IPS DF 6.9 (cell line): ENCODE measurements at regions not wholly inside any gene's neighbourhood (a gene's known extent, or its start where the extent isn't known, plus 50 kb on each side); places are given as distances from the start of the nearest gene placed in this dataset.
"Not testable (repeated sequence)": the region's sequence is repeated elsewhere in the genome, so short reads cannot be mapped to it uniquely, and the experiment has no call there.

Experiments
- DNase-seq: peaks from one replicate; pipeline ENCODE4 v3.0.0-alpha.2; 2013; ENCODE audit warnings: low read depth, low spot score
- H3K27ac ChIP-seq: one replicate; pipeline ENCODE4 v1.5.1; 2013; ENCODE audit warnings: low read length, control low read depth
- H3K27me3 ChIP-seq: 2 replicates; pipeline ENCODE4 v1.6.1; 2013; ENCODE audit warnings: mild to moderate bottlenecking, low read length; ENCODE audit not compliant: control insufficient read depth, insufficient read depth
- H3K36me3 ChIP-seq: 2 replicates; pipeline ENCODE4 v1.6.1; 2013; ENCODE audit warnings: low read length; ENCODE audit not compliant: control insufficient read depth, insufficient read depth
- H3K4me1 ChIP-seq: 2 replicates; pipeline ENCODE4 v1.6.1; 2013; ENCODE audit warnings: low read length; ENCODE audit not compliant: control insufficient read depth, insufficient read depth
- H3K4me3 ChIP-seq: 2 replicates; pipeline ENCODE4 v1.5.1; 2013; ENCODE audit warnings: mild to moderate bottlenecking, low read length
- H3K9me3 ChIP-seq: 2 replicates; pipeline ENCODE4 v1.6.1; 2013; ENCODE audit warnings: low read length, inconsistent platforms; ENCODE audit not compliant: control insufficient read depth, insufficient read depth
- WGBS: extraction: QIAGEN DNeasy Blood & Tissue Kit; methylation state at CpG from one replicate; pipeline ENCODE4 v1.1.7; 2013; ENCODE audit warnings: mixed read lengths, missing lambda C conversion rate; ENCODE audit not compliant: insufficient read length, insufficient coverage; 5-methylcytosine and 5-hydroxymethylcytosine counted together

DNA sequence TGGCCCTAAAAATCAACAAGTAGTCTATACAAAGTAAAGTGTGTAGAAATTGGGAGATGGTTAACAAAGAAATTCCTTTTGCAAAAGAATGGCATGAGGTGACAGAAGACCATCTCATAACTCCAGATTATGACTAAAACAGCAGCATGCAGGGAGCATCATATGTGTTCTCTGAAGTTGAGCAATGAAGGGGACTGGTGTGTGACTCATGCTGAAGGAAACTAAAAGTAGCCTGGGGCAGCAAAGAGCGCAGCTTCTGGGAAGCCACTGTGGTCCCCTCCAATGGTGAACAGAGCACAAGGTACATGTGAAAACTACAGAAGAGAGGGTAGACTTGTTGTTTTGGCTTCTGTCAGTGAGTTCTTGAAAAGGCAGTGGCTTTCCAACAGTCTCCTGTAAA is 133.4 kb downstream of the MACC1 start:
- no CpG with 5 or more reads among the region's 1 CpG for WGBS
- no peak for DNase-seq

DNA sequence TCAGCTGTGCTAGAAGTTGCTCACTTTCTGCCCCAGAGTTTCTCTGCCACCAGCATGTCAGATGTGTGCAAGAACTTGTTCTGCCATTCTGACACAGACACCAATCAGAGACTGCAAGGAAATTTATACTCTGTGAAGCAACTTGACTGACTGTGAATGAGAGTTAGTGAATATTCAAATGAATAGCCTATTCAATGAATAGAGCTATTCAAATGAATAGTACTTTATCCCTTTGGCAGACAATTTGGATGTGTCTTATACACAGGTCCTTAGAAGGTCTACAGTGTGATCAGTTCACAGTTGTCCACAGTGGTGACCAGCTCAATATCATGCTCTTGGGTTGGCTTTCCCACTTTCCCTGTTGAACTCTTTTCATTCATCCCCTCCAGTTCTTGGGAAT is 138.1 kb downstream of the MACC1 start:
- Histone ChIP-seq H3K4me1 (peaks cover 6% of the 10 kb centered on the region; the same call in 1 of the 2 replicates), H3K4me3 (no peak overlapping the region), H3K27ac (no peak overlapping the region), H3K36me3 (no peaks in the 10 kb centered on the region; the same call in 1 of the 2 replicates), H3K27me3 (no peaks in the 10 kb centered on the region), H3K9me3 (no peaks in the 10 kb centered on the region)
- no peak for DNase-seq

More for the DNA sequence above, 133.4 kb downstream of the MACC1 start:
- H3K4me3 ChIP-seq: no peak overlapping the region
- H3K36me3 ChIP-seq: no peaks in the 10 kb centered on the region; the same call in 1 of the 2 replicates
- H3K9me3 ChIP-seq: no peaks in the 10 kb centered on the region
- no peak overlapping the region for H3K27ac ChIP-seq
- peaks cover 3% of the 10 kb centered on the region; the same call in 1 of the 2 replicates for H3K4me1 ChIP-seq
- no peaks in the 10 kb centered on the region for H3K27me3 ChIP-seq

DNA sequence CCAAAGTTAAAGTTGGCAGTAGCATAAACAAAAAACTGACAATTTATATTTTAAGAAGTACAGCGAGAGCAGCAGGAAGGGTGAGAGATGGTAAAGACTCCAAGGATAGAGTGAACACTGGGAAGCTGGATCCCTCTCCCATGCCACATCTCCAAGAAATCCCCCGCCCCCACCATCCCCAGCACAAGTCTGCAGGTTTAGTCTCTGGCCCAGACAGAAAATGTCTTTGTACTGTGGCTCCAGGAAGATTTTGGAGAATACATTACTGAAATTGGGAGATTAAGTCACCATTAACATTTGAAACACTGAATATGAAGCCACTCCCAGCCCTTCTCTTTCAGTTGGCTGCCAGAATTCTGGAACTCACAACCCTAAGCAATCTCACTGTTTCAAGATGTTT is 140.3 kb downstream of the MACC1 start:
- no CpG with 5 or more reads among the region's 2 CpGs for WGBS
- Histone ChIP-seq H3K36me3 (no peaks in the 10 kb centered on the region; the same call in 1 of the 2 replicates), H3K27ac (no peak overlapping the region), H3K4me1 (peaks cover 5% of the 10 kb centered on the region; the same call in 1 of the 2 replicates), H3K9me3 (no peaks in the 10 kb centered on the region), H3K27me3 (no peaks in the 10 kb centered on the region), H3K4me3 (no peak overlapping the region)
- DNase-seq: no peak

DNA sequence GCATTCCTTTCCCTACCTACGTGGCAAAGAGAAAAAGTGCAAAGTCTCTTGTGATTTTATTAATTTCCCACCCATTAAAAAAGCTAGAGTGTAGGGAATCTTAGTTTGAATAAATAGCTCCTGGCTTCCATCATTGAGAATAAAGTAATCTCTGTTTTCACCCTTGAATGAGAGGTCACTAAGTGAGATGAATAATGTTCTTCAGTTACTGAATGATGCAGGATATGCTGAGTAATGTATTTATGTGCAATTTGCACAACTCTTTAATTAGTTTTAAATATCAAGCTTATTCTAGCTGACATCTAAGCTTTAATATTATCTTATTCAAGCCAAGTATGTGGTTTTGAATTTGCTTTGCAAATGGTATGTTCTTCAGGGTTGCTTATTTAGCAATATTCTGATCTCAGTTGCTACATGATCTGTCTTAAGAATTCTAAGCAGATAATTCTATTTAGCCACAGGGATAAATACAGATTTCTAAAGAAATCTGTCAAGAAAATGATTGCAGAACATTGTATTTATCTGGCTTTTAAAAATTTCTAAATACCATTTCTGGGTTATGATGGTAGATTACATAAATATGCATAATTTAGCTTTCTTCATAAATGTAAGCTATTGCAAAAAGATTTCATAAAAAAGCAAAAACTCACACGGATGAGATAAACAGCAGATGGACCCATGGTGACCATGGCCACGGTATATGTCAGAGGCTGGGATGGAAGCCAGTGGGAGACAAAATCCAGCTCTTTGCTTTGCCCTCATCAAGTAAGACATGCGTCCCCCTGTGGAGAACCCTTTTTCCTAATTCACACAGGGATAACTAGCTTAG is 141.0 kb downstream of the MACC1 start:
- Histone ChIP-seq H3K9me3 (no peaks in the 10 kb centered on the region), H3K4me1 (peaks cover 5% of the 10 kb centered on the region; the same call in 1 of the 2 replicates), H3K27ac (no peak overlapping the region), H3K36me3 (no peaks in the 10 kb centered on the region; the same call in 1 of the 2 replicates), H3K27me3 (no peaks in the 10 kb centered on the region), H3K4me3 (no peak overlapping the region)
- WGBS: no CpG with 5 or more reads among the region's 4 CpGs
- DNase-seq: no peak

DNA sequence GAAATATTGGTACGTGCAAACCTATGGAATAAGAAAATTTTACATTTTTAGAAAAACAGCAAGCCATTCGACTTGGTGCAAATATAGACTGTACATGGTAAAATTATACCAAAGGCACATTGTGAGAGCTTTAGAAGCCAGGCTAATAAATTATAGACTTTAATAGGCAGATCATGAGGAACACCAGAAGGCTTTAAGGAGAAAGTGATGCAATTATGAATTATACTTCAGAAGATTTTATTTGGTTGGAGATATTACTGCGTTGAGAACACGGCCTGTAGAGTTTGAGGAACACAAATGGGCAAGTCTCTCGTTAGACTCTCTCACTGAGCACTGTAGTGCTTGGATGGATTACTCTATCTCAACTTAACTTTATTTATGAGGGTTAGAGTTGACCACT is 141.7 kb downstream of the MACC1 start:
- Histone ChIP-seq H3K27ac (no peak overlapping the region), H3K4me3 (no peak overlapping the region), H3K4me1 (peaks cover 5% of the 10 kb centered on the region; the same call in 1 of the 2 replicates), H3K9me3 (no peaks in the 10 kb centered on the region), H3K36me3 (no peaks in the 10 kb centered on the region), H3K27me3 (no peaks in the 10 kb centered on the region)
- no peak for DNase-seq
- WGBS: no CpG with 5 or more reads among the region's 5 CpGs

DNA sequence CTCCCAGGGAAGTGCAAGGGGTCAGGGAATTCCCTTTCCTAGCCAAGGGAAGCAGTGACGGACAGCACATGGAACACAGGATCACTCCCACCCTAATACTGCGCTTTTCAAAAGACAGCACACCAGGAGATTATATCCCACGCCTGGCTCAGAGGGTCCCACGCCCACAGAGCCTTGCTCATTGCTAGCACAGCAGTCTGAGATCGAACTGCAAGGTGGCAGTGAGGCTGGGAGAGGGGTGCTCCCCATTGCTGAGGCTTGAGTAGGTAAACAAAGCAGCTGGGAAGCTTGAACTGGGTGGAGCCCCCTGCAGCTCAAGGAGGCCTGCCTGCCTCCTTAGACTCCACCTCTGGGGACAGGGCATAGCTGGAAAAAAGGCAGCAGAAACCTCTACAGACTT is 149.2 kb downstream of the MACC1 start:
- not testable (repeated sequence) for H3K36me3 ChIP-seq
- WGBS: no CpG with 5 or more reads among the region's 5 CpGs

DNA sequence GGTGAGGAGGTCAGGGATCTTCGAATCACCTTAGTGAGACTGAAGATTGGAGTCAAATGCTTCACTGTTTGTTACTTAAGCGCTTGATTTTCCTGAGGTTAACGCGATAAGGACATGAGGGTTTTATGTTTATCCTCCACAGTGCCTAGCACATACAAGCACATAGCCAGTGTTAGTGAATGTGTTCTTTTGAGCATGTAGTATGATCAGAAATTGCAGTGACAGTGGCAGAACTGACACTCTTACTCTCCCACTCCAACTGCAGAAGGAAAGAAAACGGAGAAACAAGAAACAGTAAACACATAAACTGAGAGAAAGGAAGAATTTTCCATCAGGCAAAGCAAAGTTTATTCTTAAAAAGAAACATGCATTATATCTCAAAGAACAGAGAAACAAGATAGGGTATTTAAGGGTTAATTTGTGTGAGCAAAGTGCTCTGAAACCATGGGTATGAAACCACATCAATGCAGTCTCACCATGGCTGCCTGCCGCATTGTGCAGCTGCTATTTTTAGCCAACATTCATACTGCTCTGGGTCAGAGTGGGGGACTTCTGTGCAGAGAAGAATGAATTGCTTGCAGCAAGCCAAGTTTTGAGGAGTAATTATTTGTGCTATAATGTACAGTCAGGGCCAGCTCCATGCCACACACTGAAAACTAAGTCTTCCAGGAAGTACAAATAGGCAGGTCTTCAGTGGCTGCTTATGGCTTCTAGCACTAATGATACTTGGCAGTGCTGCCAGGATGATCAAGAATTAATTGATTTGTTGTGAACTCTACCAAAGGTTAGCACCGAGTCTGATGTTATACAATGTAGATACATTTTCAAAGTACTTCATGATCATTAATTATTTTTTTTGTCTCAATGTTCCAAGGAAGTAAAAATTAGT is 152.0 kb downstream of the MACC1 start:
- no peak overlapping the region for H3K4me3 ChIP-seq

More for the DNA sequence above, 149.2 kb downstream of the MACC1 start:
- H3K4me1 ChIP-seq, H3K27me3 ChIP-seq, H3K4me3 ChIP-seq, DNase-seq, H3K9me3 ChIP-seq, H3K27ac ChIP-seq: not testable (repeated sequence)

DNA sequence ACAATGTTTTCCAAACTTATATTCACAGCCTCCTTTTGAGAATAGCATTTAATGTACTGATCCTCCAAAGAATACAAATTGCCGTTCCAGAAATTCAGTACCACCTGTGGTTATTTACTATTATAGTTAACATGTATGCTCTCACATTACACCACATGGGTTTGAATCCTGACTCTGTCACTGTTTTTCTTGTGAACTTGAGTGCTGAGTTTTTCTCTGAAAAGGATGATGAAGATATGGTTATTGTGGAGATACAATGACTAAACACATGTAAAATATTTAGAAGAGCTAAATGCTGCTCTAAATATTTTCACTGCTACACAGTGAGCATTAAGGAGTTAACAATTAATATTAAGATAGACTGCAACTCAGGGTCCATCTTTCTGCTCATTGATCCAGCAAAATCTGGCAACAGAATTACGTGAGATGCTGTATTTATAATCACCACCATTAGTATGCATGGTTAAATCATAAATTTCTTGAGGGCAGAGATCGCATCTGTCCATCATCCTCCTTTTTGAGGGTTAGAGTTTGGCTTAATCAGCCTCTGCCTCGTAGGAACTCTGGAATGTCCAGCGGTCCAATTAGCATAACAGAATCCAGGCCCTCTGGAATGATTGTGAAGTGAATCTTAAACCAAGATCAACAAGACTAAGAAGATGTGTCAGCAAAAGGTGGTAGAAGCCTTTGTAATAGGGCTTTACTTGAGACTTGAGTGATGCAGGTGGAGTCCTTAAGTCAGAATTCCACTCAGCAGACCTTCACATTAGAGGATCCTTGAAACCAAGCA is 152.8 kb downstream of the MACC1 start:
- H3K27ac ChIP-seq: no peak overlapping the region
- no peak overlapping the region for H3K4me3 ChIP-seq
- no peak for DNase-seq
- H3K4me1 ChIP-seq: peaks cover 2% of the 10 kb centered on the region; the same call in 1 of the 2 replicates
- H3K36me3 ChIP-seq: no peaks in the 10 kb centered on the region
- no CpG with 5 or more reads among the region's 5 CpGs for WGBS
- H3K9me3 ChIP-seq: peaks cover 4% of the 10 kb centered on the region
- no peaks in the 10 kb centered on the region for H3K27me3 ChIP-seq

More for the DNA sequence above, 152.0 kb downstream of the MACC1 start:
- H3K36me3 ChIP-seq: no peaks in the 10 kb centered on the region
- no CpG with 5 or more reads among the region's 7 CpGs for WGBS
- DNase-seq: no peak
- peaks cover 4% of the 10 kb centered on the region for H3K9me3 ChIP-seq
- H3K27me3 ChIP-seq: no peaks in the 10 kb centered on the region
- H3K27ac ChIP-seq: no peak overlapping the region
- H3K4me1 ChIP-seq: peaks cover 2% of the 10 kb centered on the region; the same call in 1 of the 2 replicates

DNA sequence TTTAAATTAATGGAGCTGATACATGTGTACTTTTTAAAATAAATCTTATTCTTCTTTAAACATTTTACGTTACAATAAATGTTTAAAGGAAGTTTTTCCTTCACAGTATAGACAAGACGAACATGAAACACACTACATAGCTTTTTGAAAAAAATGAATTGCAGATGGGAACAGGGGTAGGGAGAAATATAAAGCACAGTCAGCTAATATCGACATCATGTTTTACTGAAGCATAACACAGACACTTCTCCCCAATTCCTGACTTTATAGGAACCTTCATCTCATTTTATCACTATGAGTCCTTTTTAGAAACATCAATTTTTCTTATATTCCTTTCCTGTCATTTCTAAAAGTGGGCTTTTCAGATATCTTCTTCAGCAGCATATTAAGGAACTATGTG is 153.5 kb downstream of the MACC1 start:
- H3K4me3 ChIP-seq: no peak overlapping the region
- no peak overlapping the region for H3K27ac ChIP-seq
- no peaks in the 10 kb centered on the region for H3K36me3 ChIP-seq
- peaks cover 4% of the 10 kb centered on the region for H3K9me3 ChIP-seq
- no peaks in the 10 kb centered on the region for H3K27me3 ChIP-seq
- H3K4me1 ChIP-seq: peaks cover 2% of the 10 kb centered on the region; the same call in 1 of the 2 replicates
- DNase-seq: no peak
- WGBS: no CpG with 5 or more reads among the region's 3 CpGs

DNA sequence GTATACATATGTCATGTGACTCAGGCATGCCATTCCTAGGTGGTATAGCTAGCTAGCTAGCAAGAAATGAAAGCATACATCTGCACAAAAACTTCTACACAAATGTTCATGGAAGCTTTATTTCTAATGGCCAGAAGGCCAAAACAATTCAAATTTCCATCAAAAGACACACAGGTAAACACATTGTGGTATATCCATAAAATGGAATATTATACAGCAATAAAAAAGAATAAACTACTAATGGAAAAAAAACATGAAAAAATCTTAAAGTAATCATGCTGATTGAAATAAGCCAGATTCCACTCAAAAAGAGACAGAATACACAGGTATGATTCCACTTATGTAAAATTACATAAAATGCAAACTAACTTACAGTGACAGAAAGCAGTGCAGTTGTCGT is 154.3 kb downstream of the MACC1 start:
- no peak overlapping the region for H3K27ac ChIP-seq
- H3K27me3 ChIP-seq: no peaks in the 10 kb centered on the region
- no peak for DNase-seq
- no peak overlapping the region for H3K4me3 ChIP-seq
- H3K9me3 ChIP-seq: peaks cover 2% of the 10 kb centered on the region
- no CpG with 5 or more reads among the region's 1 CpG for WGBS
- peaks cover 2% of the 10 kb centered on the region; the same call in 1 of the 2 replicates for H3K4me1 ChIP-seq
- H3K36me3 ChIP-seq: no peaks in the 10 kb centered on the region
